ENCODE measurements at regions not wholly inside any gene's neighbourhood (a gene's known extent, or its start where the extent isn't known, plus 50 kb on each side); places are given as distances from the start of the nearest gene placed in this dataset.

- H3K4me1 ChIP-seq (ENCODE audit: insufficient read depth), result no peaks in the 10 kb centered on the region
- no peak overlapping the region for H3K4me2 ChIP-seq
- 0 out of 2 replicates have a peak overlapping the region, but pooled peaks have one; percentile 10 for H2AFZ ChIP-seq
- ATAC-seq (no peak), DNase-seq (ENCODE audit: low spot score) (no peak)
- H3K4me1 Mint-ChIP-seq, result no peaks in the 10 kb centered on the region
- no peak for TF ChIP-seq ZNF114 (CRISPR knock-in tag; IDR thresholded peaks at IDR 0.05)
- TF ChIP-seq NANOG (IDR thresholded peaks at IDR 0.05; ENCODE audit: borderline replicate concordance), result no peak
- no peak for TF ChIP-seq STAT1 (IDR thresholded peaks at IDR 0.05; ENCODE audit: unreplicated experiment)
- TF ChIP-seq, protein P1, sequence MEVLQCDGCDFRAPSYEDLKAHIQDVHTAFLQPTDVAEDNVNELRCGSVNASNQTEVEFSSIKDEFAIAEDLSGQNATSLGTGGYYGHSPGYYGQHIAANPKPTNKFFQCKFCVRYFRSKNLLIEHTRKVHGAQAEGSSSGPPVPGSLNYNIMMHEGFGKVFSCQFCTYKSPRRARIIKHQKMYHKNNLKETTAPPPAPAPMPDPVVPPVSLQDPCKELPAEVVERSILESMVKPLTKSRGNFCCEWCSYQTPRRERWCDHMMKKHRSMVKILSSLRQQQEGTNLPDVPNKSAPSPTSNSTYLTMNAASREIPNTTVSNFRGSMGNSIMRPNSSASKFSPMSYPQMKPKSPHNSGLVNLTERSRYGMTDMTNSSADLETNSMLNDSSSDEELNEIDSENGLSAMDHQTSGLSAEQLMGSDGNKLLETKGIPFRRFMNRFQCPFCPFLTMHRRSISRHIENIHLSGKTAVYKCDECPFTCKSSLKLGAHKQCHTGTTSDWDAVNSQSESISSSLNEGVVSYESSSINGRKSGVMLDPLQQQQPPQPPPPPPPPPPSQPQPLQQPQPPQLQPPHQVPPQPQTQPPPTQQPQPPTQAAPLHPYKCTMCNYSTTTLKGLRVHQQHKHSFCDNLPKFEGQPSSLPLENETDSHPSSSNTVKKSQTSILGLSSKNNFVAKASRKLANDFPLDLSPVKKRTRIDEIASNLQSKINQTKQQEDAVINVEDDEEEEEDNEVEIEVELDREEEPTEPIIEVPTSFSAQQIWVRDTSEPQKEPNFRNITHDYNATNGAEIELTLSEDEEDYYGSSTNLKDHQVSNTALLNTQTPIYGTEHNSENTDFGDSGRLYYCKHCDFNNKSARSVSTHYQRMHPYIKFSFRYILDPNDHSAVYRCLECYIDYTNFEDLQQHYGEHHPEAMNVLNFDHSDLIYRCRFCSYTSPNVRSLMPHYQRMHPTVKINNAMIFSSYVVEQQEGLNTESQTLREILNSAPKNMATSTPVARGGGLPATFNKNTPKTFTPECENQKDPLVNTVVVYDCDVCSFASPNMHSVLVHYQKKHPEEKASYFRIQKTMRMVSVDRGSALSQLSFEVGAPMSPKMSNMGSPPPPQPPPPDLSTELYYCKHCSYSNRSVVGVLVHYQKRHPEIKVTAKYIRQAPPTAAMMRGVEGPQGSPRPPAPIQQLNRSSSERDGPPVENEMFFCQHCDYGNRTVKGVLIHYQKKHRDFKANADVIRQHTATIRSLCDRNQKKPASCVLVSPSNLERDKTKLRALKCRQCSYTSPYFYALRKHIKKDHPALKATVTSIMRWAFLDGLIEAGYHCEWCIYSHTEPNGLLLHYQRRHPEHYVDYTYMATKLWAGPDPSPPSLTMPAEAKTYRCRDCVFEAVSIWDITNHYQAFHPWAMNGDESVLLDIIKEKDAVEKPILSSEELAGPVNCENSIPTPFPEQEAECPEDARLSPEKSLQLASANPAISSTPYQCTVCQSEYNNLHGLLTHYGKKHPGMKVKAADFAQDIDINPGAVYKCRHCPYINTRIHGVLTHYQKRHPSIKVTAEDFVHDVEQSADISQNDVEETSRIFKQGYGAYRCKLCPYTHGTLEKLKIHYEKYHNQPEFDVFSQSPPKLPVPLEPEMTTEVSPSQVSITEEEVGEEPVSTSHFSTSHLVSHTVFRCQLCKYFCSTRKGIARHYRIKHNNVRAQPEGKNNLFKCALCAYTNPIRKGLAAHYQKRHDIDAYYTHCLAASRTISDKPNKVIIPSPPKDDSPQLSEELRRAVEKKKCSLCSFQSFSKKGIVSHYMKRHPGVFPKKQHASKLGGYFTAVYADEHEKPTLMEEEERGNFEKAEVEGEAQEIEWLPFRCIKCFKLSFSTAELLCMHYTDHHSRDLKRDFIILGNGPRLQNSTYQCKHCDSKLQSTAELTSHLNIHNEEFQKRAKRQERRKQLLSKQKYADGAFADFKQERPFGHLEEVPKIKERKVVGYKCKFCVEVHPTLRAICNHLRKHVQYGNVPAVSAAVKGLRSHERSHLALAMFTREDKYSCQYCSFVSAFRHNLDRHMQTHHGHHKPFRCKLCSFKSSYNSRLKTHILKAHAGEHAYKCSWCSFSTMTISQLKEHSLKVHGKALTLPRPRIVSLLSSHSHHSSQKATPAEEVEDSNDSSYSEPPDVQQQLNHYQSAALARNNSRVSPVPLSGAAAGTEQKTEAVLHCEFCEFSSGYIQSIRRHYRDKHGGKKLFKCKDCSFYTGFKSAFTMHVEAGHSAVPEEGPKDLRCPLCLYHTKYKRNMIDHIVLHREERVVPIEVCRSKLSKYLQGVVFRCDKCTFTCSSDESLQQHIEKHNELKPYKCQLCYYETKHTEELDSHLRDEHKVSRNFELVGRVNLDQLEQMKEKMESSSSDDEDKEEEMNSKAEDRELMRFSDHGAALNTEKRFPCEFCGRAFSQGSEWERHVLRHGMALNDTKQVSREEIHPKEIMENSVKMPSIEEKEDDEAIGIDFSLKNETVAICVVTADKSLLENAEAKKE (CRISPR knock-in tag; IDR thresholded peaks at IDR 0.05), result no peak
- no peak for TF ChIP-seq CTCF (conservative IDR thresholded peaks at IDR 0.05; ENCODE audit: low read depth in 2 of 2)
- TF ChIP-seq, protein P2, sequence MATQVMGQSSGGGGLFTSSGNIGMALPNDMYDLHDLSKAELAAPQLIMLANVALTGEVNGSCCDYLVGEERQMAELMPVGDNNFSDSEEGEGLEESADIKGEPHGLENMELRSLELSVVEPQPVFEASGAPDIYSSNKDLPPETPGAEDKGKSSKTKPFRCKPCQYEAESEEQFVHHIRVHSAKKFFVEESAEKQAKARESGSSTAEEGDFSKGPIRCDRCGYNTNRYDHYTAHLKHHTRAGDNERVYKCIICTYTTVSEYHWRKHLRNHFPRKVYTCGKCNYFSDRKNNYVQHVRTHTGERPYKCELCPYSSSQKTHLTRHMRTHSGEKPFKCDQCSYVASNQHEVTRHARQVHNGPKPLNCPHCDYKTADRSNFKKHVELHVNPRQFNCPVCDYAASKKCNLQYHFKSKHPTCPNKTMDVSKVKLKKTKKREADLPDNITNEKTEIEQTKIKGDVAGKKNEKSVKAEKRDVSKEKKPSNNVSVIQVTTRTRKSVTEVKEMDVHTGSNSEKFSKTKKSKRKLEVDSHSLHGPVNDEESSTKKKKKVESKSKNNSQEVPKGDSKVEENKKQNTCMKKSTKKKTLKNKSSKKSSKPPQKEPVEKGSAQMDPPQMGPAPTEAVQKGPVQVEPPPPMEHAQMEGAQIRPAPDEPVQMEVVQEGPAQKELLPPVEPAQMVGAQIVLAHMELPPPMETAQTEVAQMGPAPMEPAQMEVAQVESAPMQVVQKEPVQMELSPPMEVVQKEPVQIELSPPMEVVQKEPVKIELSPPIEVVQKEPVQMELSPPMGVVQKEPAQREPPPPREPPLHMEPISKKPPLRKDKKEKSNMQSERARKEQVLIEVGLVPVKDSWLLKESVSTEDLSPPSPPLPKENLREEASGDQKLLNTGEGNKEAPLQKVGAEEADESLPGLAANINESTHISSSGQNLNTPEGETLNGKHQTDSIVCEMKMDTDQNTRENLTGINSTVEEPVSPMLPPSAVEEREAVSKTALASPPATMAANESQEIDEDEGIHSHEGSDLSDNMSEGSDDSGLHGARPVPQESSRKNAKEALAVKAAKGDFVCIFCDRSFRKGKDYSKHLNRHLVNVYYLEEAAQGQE (IDR thresholded peaks at IDR 0.05; ENCODE audit: unreplicated experiment), result no peak
- no peak for TF ChIP-seq JUNB (IDR thresholded peaks at IDR 0.05; ENCODE audit: unreplicated experiment)
- TF ChIP-seq ZNF331 (CRISPR knock-in tag; IDR thresholded peaks at IDR 0.05; ENCODE audit: low read depth), result no peak
- TF ChIP-seq EZH2phosphoT487 (IDR thresholded peaks at IDR 0.05; ENCODE audit: unreplicated experiment), result no peak
- TF ChIP-seq POLR2AphosphoS5 (IDR thresholded peaks at IDR 0.05; ENCODE audit: low read depth), result no peak
- no peak for TF ChIP-seq CREB1 (CRISPR knock-in tag; IDR thresholded peaks at IDR 0.05; ENCODE audit: low read depth)
- TF ChIP-seq EZH2 (IDR thresholded peaks at IDR 0.05; ENCODE audit: low read depth, unreplicated experiment), result no peak
- TF ChIP-seq ETS1 (IDR thresholded peaks at IDR 0.05), result no peak
- H3K27ac ChIP-seq (ENCODE audit: low read depth), result no peak overlapping the region
- peaks cover 3% of the 10 kb centered on the region; the same call in 1 of the 3 replicates for H3K9me3 Mint-ChIP-seq
- H3K27me3 Mint-ChIP-seq (ENCODE audit: insufficient read depth, low read depth, poor library complexity), result peaks cover 2% of the 10 kb centered on the region
- H4K20me1 ChIP-seq (replicated peaks; ENCODE audit: insufficient read depth), result no peaks in the 10 kb centered on the region
- H3K27me3 ChIP-seq (ENCODE audit: insufficient read depth), result no peaks in the 10 kb centered on the region
- H3K4me3 ChIP-seq, result no peak overlapping the region
- no peaks in the 10 kb centered on the region for H3K36me3 ChIP-seq (ENCODE audit: insufficient read depth)
- H3K9me2 ChIP-seq (ENCODE audit: insufficient read depth), result no peaks in the 10 kb centered on the region; the same call in 1 of the 2 replicates
- no peaks in the 10 kb centered on the region for H3K79me2 ChIP-seq (replicated peaks; ENCODE audit: insufficient read depth)
- no peaks in the 10 kb centered on the region for H3F3A ChIP-seq (replicated peaks; ENCODE audit: low read depth)
- H3K27ac Mint-ChIP-seq, result no peak overlapping the region
- H3K36me3 Mint-ChIP-seq (ENCODE audit: low read depth), result no peaks in the 10 kb centered on the region
- H3K4me3 Mint-ChIP-seq, result no peak overlapping the region
These were observed 210.5 kb upstream of the NREP start for GRCh38 chr5:111967463-111967862.

Measured in GM23338 (cell line).